Hepatocyte (in vitro differentiated cells): ENCODE measurements at regions not wholly inside any gene's neighbourhood (a gene's known extent, or its start where the extent isn't known, plus 50 kb on each side); places are given as distances from the start of the nearest gene placed in this dataset.

Source experiments
- DNase-seq: peaks from one replicate; pipeline ENCODE4 v3.0.0-alpha.2; 2016; ENCODE audit warnings: low spot score
- H2AFZ ChIP-seq: fragments of 200-600 bp; sonication (generic); 2 replicates; pipeline ENCODE4 v1.6.0; 2016; ENCODE audit warnings: antibody characterized with exemption, mild to moderate bottlenecking
- H3K27ac ChIP-seq: fragments of 200-600 bp; sonication (generic); 2 replicates; pipeline ENCODE4 v1.5.1; 2016; ENCODE audit warnings: mild to moderate bottlenecking
- H3K27me3 ChIP-seq: fragments of 200-600 bp; sonication (generic); 2 replicates; pipeline ENCODE4 v1.6.1; 2016
- H3K36me3 ChIP-seq: fragments of 200-600 bp; sonication (generic); replicated peaks from 2 replicates; pipeline ENCODE4 v1.5.1; 2016; ENCODE audit warnings: low read depth; ENCODE audit not compliant: insufficient read depth
- H3K4me1 ChIP-seq: fragments of 200-600 bp; sonication (generic); 2 replicates; pipeline ENCODE4 v1.5.1; 2016; ENCODE audit warnings: mild to moderate bottlenecking, moderate library complexity; ENCODE audit not compliant: insufficient read depth
- H3K4me2 ChIP-seq: fragments of 200-600 bp; sonication (generic); 2 replicates; pipeline ENCODE4 v1.6.0; 2016
- H3K4me3 ChIP-seq: fragments of 200-600 bp; sonication (generic); 2 replicates; pipeline ENCODE4 v1.5.1; 2016; ENCODE audit warnings: mild to moderate bottlenecking
- H3K79me2 ChIP-seq: fragments of 200-600 bp; sonication (generic); 2 replicates; pipeline ENCODE4 v1.6.0; 2017; ENCODE audit warnings: mild to moderate bottlenecking
- H3K9me2 ChIP-seq: fragments of 200-600 bp; sonication (generic); replicated peaks from 2 replicates; pipeline ENCODE4 v1.6.0; 2017; ENCODE audit warnings: mild to moderate bottlenecking; ENCODE audit not compliant: insufficient read depth
- H3K9me3 ChIP-seq: fragments of 200-600 bp; sonication (generic); 2 replicates; pipeline ENCODE4 v1.5.1; 2016; ENCODE audit warnings: low read depth, mild to moderate bottlenecking
- H4K20me1 ChIP-seq: fragments of 200-600 bp; sonication (generic); 2 replicates; pipeline ENCODE4 v1.6.0; 2016; ENCODE audit warnings: mild to moderate bottlenecking; ENCODE audit not compliant: insufficient read depth, poor library complexity, severe bottlenecking
- EZH2 ChIP-seq: fragments of 200-600 bp; sonication (generic); IDR thresholded peaks from 2 replicates; pipeline ENCODE4 v1.6.1; 2016; ENCODE audit warnings: antibody characterized with exemption, mild to moderate bottlenecking, borderline replicate concordance
- EZH2phosphoT487 ChIP-seq: fragments of 200-600 bp; sonication (generic); IDR thresholded peaks from one replicate; pipeline ENCODE4 v1.6.1; 2018; ENCODE audit warnings: antibody characterized with exemption, mild to moderate bottlenecking, low read depth, moderate library complexity; ENCODE audit not compliant: unreplicated experiment, severe bottlenecking
- WGBS: methylation state at CpG from one replicate; pipeline ENCODE4 v1.1.6; 2016; ENCODE audit warnings: low lambda C conversion rate; ENCODE audit errors: missing lambda C conversion rate; 5-methylcytosine and 5-hydroxymethylcytosine counted together
- TF ChIP-seq, protein P1 (sequence below): fragments of 200-600 bp; sonication (generic); IDR thresholded peaks from 2 replicates; pipeline ENCODE4 v1.5.1; 2016; ENCODE audit warnings: antibody characterized with exemption, mild to moderate bottlenecking; ENCODE audit not compliant: poor library complexity

GRCh38 chr2:5039241-5039975, 652.8 kb upstream of the SOX11 start:
- H3K27me3 ChIP-seq = no peaks in the 10 kb centered on the region
- H3K27ac ChIP-seq = no peak overlapping the region
- no peak overlapping the region for H3K4me2 ChIP-seq
- no peak for DNase-seq
- H3K4me1 ChIP-seq = no peaks in the 10 kb centered on the region
- H3K9me3 ChIP-seq = no peaks in the 10 kb centered on the region
- no peaks in the 10 kb centered on the region for H3K9me2 ChIP-seq
- 93% methylated on average over 6 of the region's 6 CpGs for WGBS
- H3K79me2 ChIP-seq = no peaks in the 10 kb centered on the region
- H3K36me3 ChIP-seq = no peaks in the 10 kb centered on the region
- H3K4me3 ChIP-seq = no peak overlapping the region
- TF ChIP-seq EZH2 = no peak
- no peak for TF ChIP-seq EZH2phosphoT487
- TF ChIP-seq, protein P1, sequence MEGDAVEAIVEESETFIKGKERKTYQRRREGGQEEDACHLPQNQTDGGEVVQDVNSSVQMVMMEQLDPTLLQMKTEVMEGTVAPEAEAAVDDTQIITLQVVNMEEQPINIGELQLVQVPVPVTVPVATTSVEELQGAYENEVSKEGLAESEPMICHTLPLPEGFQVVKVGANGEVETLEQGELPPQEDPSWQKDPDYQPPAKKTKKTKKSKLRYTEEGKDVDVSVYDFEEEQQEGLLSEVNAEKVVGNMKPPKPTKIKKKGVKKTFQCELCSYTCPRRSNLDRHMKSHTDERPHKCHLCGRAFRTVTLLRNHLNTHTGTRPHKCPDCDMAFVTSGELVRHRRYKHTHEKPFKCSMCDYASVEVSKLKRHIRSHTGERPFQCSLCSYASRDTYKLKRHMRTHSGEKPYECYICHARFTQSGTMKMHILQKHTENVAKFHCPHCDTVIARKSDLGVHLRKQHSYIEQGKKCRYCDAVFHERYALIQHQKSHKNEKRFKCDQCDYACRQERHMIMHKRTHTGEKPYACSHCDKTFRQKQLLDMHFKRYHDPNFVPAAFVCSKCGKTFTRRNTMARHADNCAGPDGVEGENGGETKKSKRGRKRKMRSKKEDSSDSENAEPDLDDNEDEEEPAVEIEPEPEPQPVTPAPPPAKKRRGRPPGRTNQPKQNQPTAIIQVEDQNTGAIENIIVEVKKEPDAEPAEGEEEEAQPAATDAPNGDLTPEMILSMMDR = no peak
- H2AFZ ChIP-seq = no peak overlapping the region
- no peaks in the 10 kb centered on the region for H4K20me1 ChIP-seq

- DNase-seq = no peak
- Histone ChIP-seq H3K9me3 (no peaks in the 10 kb centered on the region), H3K9me2 (no peaks in the 10 kb centered on the region), H3K27ac (no peak overlapping the region), H4K20me1 (no peaks in the 10 kb centered on the region), H3K36me3 (no peaks in the 10 kb centered on the region), H3K4me3 (no peak overlapping the region), H3K27me3 (no peaks in the 10 kb centered on the region), H3K4me1 (no peaks in the 10 kb centered on the region), H3K79me2 (no peaks in the 10 kb centered on the region), H3K4me2 (no peak overlapping the region), H2AFZ (no peak overlapping the region)
- WGBS = 88% methylated on average over 3 of the region's 3 CpGs
- TF ChIP-seq EZH2 = no peak
- TF ChIP-seq EZH2phosphoT487 = no peak
- TF ChIP-seq, protein P1 = no peak
Measured at GRCh38 chr2:5040571-5040970, 651.6 kb upstream of the SOX11 start.

GRCh38 chr2:5041501-5041900, 650.7 kb upstream of the SOX11 start:
- no peaks in the 10 kb centered on the region for H3K27me3 ChIP-seq
- no peak overlapping the region for H3K4me3 ChIP-seq
- 81% methylated on average over 2 of the region's 2 CpGs for WGBS
- no peak overlapping the region for H3K4me2 ChIP-seq
- H3K36me3 ChIP-seq = no peaks in the 10 kb centered on the region
- H4K20me1 ChIP-seq = no peaks in the 10 kb centered on the region
- no peak overlapping the region for H2AFZ ChIP-seq
- H3K27ac ChIP-seq = no peak overlapping the region
- no peak for DNase-seq
- TF ChIP-seq, protein P1 = no peak
- TF ChIP-seq EZH2 (no peak), EZH2phosphoT487 (no peak)
- no peaks in the 10 kb centered on the region for H3K4me1 ChIP-seq
- H3K79me2 ChIP-seq = no peaks in the 10 kb centered on the region
- no peaks in the 10 kb centered on the region for H3K9me3 ChIP-seq
- no peaks in the 10 kb centered on the region for H3K9me2 ChIP-seq
